GM23338 (cell line): ENCODE measurements at regions not wholly inside any gene's neighbourhood (a gene's known extent, or its start where the extent isn't known, plus 50 kb on each side); places are given as distances from the start of the nearest gene placed in this dataset.

Experiments used
- ATAC-seq: fragments of 200-7000 bp; cut with Tn5 transposase; 3 replicates; pipeline ENCODE4 v1.9.1; 2020
- DNase-seq: peaks from one replicate; pipeline ENCODE4 v3.0.0-alpha.2; 2015; ENCODE audit warnings: low spot score
- H2AFZ ChIP-seq: fragments of 200-600 bp; sonication (generic); 2 replicates; pipeline ENCODE4 v1.8.0; 2016; ENCODE audit warnings: antibody characterized with exemption, mild to moderate bottlenecking, moderate library complexity
- H3F3A ChIP-seq: fragments of 200-600 bp; sonication (generic); replicated peaks from 2 replicates; pipeline ENCODE4 v1.8.0; 2017; ENCODE audit warnings: antibody characterized with exemption, mixed run types, low read depth
- H3K27ac ChIP-seq: fragments of 200-600 bp; sonication (generic); 2 replicates; pipeline ENCODE4 v1.6.1; 2016; ENCODE audit warnings: low read depth
- H3K27me3 ChIP-seq: fragments of 200-600 bp; sonication (generic); 2 replicates; pipeline ENCODE4 v1.8.0; 2016; ENCODE audit warnings: mild to moderate bottlenecking, mixed run types, moderate library complexity; ENCODE audit not compliant: insufficient read depth
- H3K36me3 ChIP-seq: fragments of 200-600 bp; sonication (generic); 2 replicates; pipeline ENCODE4 v1.8.0; 2016; ENCODE audit warnings: mild to moderate bottlenecking; ENCODE audit not compliant: insufficient read depth
- H3K4me1 ChIP-seq: fragments of 200-600 bp; sonication (generic); 2 replicates; pipeline ENCODE4 v1.8.0; 2016; ENCODE audit warnings: mild to moderate bottlenecking, moderate library complexity; ENCODE audit not compliant: insufficient read depth
- H3K4me2 ChIP-seq: fragments of 200-600 bp; sonication (generic); 2 replicates; pipeline ENCODE4 v1.7.1; 2017; ENCODE audit warnings: mixed run types
- H3K4me3 ChIP-seq: fragments of 200-600 bp; sonication (generic); 2 replicates; pipeline ENCODE4 v1.6.1; 2016; ENCODE audit warnings: mixed run types
- H3K79me2 ChIP-seq: fragments of 200-600 bp; sonication (generic); replicated peaks from 2 replicates; pipeline ENCODE4 v1.8.0; 2017; ENCODE audit warnings: mild to moderate bottlenecking; ENCODE audit not compliant: insufficient read depth
- H3K9me2 ChIP-seq: fragments of 200-600 bp; sonication (generic); 2 replicates; pipeline ENCODE4 v1.8.0; 2017; ENCODE audit not compliant: insufficient read depth
- H4K20me1 ChIP-seq: fragments of 200-600 bp; sonication (generic); replicated peaks from 2 replicates; pipeline ENCODE4 v1.8.0; 2017; ENCODE audit warnings: mild to moderate bottlenecking; ENCODE audit not compliant: insufficient read depth
- H3K27ac Mint-ChIP-seq: 2 replicates; pipeline ENCODE4 v1.8.0; 2020; ENCODE audit warnings: inconsistent platforms, mild to moderate bottlenecking, moderate library complexity, mixed read lengths
- H3K27me3 Mint-ChIP-seq: 3 replicates; pipeline ENCODE4 v1.8.0; 2022; ENCODE audit warnings: low read depth, mild to moderate bottlenecking, moderate library complexity, mixed read lengths, inconsistent platforms; ENCODE audit not compliant: insufficient read depth, poor library complexity
- H3K36me3 Mint-ChIP-seq: 3 replicates; pipeline ENCODE4 v1.8.0; 2021; ENCODE audit warnings: low read depth, mild to moderate bottlenecking, inconsistent platforms, moderate library complexity, mixed read lengths
- H3K4me1 Mint-ChIP-seq: 3 replicates; pipeline ENCODE4 v1.8.0; 2020; ENCODE audit warnings: mild to moderate bottlenecking, inconsistent platforms, mixed read lengths
- H3K4me3 Mint-ChIP-seq: 3 replicates; pipeline ENCODE4 v1.8.0; 2021; ENCODE audit warnings: moderate library complexity, mild to moderate bottlenecking, inconsistent platforms, mixed read lengths
- H3K9me3 Mint-ChIP-seq: 3 replicates; pipeline ENCODE4 v1.8.0; 2020; ENCODE audit warnings: moderate library complexity, mild to moderate bottlenecking, inconsistent platforms, mixed read lengths
- EZH2 ChIP-seq: fragments of 200-600 bp; sonication (generic); IDR thresholded peaks from one replicate; pipeline ENCODE4 v1.8.0; 2017; ENCODE audit warnings: antibody characterized with exemption, mild to moderate bottlenecking, low read depth; ENCODE audit not compliant: unreplicated experiment
- JUNB ChIP-seq: IDR thresholded peaks from one replicate; pipeline ENCODE4 v1.6.1; 2016; ENCODE audit warnings: antibody characterized with exemption; ENCODE audit not compliant: unreplicated experiment
- NANOG ChIP-seq: IDR thresholded peaks from 2 replicates; pipeline ENCODE4 v1.6.1; 2016; ENCODE audit warnings: antibody characterized with exemption, borderline replicate concordance
- REST ChIP-seq: IDR thresholded peaks from one replicate; pipeline ENCODE4 v1.6.1; 2018; ENCODE audit warnings: antibody characterized with exemption; ENCODE audit not compliant: unreplicated experiment
- STAT1 ChIP-seq: IDR thresholded peaks from one replicate; pipeline ENCODE4 v1.6.1; 2016; ENCODE audit warnings: antibody characterized with exemption; ENCODE audit not compliant: unreplicated experiment
- ZNF114 ChIP-seq: fragments of 250-450 bp; sonication (Bioruptor Pico); IDR thresholded peaks from 2 replicates; pipeline ENCODE4 v1.5.0; 2020; ENCODE audit warnings: mild to moderate bottlenecking, moderate library complexity
- ZNF331 ChIP-seq: fragments of 250-450 bp; sonication (Bioruptor Pico); IDR thresholded peaks from 2 replicates; pipeline ENCODE4 v1.5.0; 2020; ENCODE audit warnings: low read depth, mild to moderate bottlenecking, moderate library complexity
- TF ChIP-seq, protein P1 (sequence below), 2 experiments: fragments of 200-600 bp in 1 of 2; sonication (generic) in 1 of 2; conservative IDR thresholded peaks; 2 replicates each; pipeline versions ENCODE4 v1.5.1 to v1.6.1; 2016 to 2017; ENCODE audit warnings: antibody characterized with exemption in 2 of 2, low read depth in 2 of 2, mild to moderate bottlenecking in 2 of 2, moderate library complexity in 1 of 2
- TF ChIP-seq, protein P2 (sequence below): IDR thresholded peaks from 2 replicates; pipeline ENCODE4 v1.6.1; 2016; ENCODE audit warnings: antibody characterized with exemption

- TF ChIP-seq, protein P1, sequence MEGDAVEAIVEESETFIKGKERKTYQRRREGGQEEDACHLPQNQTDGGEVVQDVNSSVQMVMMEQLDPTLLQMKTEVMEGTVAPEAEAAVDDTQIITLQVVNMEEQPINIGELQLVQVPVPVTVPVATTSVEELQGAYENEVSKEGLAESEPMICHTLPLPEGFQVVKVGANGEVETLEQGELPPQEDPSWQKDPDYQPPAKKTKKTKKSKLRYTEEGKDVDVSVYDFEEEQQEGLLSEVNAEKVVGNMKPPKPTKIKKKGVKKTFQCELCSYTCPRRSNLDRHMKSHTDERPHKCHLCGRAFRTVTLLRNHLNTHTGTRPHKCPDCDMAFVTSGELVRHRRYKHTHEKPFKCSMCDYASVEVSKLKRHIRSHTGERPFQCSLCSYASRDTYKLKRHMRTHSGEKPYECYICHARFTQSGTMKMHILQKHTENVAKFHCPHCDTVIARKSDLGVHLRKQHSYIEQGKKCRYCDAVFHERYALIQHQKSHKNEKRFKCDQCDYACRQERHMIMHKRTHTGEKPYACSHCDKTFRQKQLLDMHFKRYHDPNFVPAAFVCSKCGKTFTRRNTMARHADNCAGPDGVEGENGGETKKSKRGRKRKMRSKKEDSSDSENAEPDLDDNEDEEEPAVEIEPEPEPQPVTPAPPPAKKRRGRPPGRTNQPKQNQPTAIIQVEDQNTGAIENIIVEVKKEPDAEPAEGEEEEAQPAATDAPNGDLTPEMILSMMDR (conservative IDR thresholded peaks at IDR 0.05; ENCODE audit: low read depth in 2 of 2): no peak
- no peak for TF ChIP-seq REST
- TF ChIP-seq, protein P2, sequence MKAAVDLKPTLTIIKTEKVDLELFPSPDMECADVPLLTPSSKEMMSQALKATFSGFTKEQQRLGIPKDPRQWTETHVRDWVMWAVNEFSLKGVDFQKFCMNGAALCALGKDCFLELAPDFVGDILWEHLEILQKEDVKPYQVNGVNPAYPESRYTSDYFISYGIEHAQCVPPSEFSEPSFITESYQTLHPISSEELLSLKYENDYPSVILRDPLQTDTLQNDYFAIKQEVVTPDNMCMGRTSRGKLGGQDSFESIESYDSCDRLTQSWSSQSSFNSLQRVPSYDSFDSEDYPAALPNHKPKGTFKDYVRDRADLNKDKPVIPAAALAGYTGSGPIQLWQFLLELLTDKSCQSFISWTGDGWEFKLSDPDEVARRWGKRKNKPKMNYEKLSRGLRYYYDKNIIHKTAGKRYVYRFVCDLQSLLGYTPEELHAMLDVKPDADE: no peak
Measured at GRCh38 chr5:96562614-96563013, 99.6 kb upstream of the CAST start (continued).

DNA sequence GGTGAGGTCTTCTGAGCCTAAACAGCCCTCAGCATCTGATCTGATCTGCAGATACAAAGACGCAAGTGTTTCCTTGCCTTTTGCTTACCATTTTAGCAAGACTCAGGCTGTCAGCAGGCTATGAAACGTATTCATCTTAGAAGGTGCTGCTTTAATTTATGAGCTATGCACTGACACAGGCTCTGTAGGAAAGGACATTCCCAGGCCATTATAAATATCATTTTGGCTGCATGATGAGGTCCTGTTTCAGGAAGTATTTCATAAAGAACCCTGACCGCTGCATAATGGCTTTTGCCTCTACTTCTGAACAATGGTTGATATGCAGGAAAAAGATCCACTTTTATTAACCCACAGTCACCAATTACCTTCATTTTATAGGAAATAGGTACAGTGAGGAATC is 98.4 kb upstream of the CAST start:
- H3K27me3 ChIP-seq: no peaks in the 10 kb centered on the region
- Mint-ChIP-seq H3K27ac (no peak overlapping the region), H3K4me3 (no peak overlapping the region), H3K27me3 (no peaks in the 10 kb centered on the region), H3K4me1 (peaks cover 8% of the 10 kb centered on the region), H3K9me3 (no peaks in the 10 kb centered on the region), H3K36me3 (no peaks in the 10 kb centered on the region)
- no peaks in the 10 kb centered on the region for H4K20me1 ChIP-seq
- H3K36me3 ChIP-seq: no peaks in the 10 kb centered on the region
- H3K4me3 ChIP-seq: no peak overlapping the region
- H2AFZ ChIP-seq: no peak overlapping the region
- H3K4me1 ChIP-seq: peaks cover 5% of the 10 kb centered on the region; the same call in 1 of the 2 replicates
- no peaks in the 10 kb centered on the region for H3K9me2 ChIP-seq
- no peak for DNase-seq
- no peak for ATAC-seq
- H3K79me2 ChIP-seq: no peaks in the 10 kb centered on the region
- H3F3A ChIP-seq: no peaks in the 10 kb centered on the region
- H3K4me2 ChIP-seq: no peak overlapping the region
- no peak overlapping the region for H3K27ac ChIP-seq
- TF ChIP-seq, protein P2: no peak
- no peak for TF ChIP-seq ZNF114
- no peak for TF ChIP-seq REST
- TF ChIP-seq NANOG: no peak
- no peak for TF ChIP-seq EZH2
- no peak for TF ChIP-seq STAT1
- no peak for TF ChIP-seq ZNF331
- no peak for TF ChIP-seq JUNB
- TF ChIP-seq, protein P1 (conservative IDR thresholded peaks at IDR 0.05; ENCODE audit: low read depth in 2 of 2): no peak
